ENCODE measurements at regions not wholly inside any gene's neighbourhood (a gene's known extent, or its start where the extent isn't known, plus 50 kb on each side); places are given as distances from the start of the nearest gene placed in this dataset.
"Not testable (repeated sequence)": the region's sequence is repeated elsewhere in the genome, so short reads cannot be mapped to it uniquely, and the experiment has no call there.

GRCh38 chr9:72471096-72471495, 50.3 kb upstream of the TMC1 start:
- no peak for DNase-seq (ENCODE audit: low read depth in 2 of 3, low spot score in 2 of 3)

GRCh38 chr9:72467766-72468738, 53.4 kb upstream of the TMC1 start:
- DNase-seq (ENCODE audit: low read depth in 2 of 3, low spot score in 2 of 3), result no peak

GRCh38 chr9:72465593-72465984, 55.8 kb upstream of the TMC1 start:
- DNase-seq (ENCODE audit: low read depth in 2 of 3, low spot score in 2 of 3), result no peak

- peak in 2 of 3 donors; percentile 60 to 92 for DNase-seq (ENCODE audit: low read depth in 2 of 3, low spot score in 2 of 3)
Measured at GRCh38 chr9:72464857-72465592, 56.4 kb upstream of the TMC1 start.

GRCh38 chr9:72462340-72462739, 59.1 kb upstream of the TMC1 start:
- DNase-seq (ENCODE audit: low read depth in 2 of 3, low spot score in 2 of 3), result no peak

- no peak for DNase-seq (ENCODE audit: low read depth in 2 of 3, low spot score in 2 of 3)
Measured at GRCh38 chr9:72460342-72461312, 60.8 kb upstream of the TMC1 start.

- DNase-seq (ENCODE audit: low read depth in 2 of 3, low spot score in 2 of 3), result no peak
Measured at GRCh38 chr9:72459308-72459707, 62.1 kb upstream of the TMC1 start.

- no peak for DNase-seq (ENCODE audit: low read depth in 2 of 3, low spot score in 2 of 3)
Measured at GRCh38 chr9:72458153-72458552, 63.3 kb upstream of the TMC1 start.

- DNase-seq (ENCODE audit: low read depth in 2 of 3, low spot score in 2 of 3), result no peak
Measured at GRCh38 chr9:72457366-72457765, 64.0 kb upstream of the TMC1 start.

- no peak for DNase-seq (ENCODE audit: low read depth in 2 of 3, low spot score in 2 of 3)
Measured at GRCh38 chr9:72454871-72455491, 66.4 kb upstream of the TMC1 start.

- DNase-seq (ENCODE audit: low read depth in 2 of 3, low spot score in 2 of 3), result no peak
Measured at GRCh38 chr9:72453797-72454196, 67.6 kb upstream of the TMC1 start.

GRCh38 chr9:72446241-72446640, 75.2 kb upstream of the TMC1 start:
- DNase-seq (ENCODE audit: low read depth in 2 of 3, low spot score in 2 of 3), result not testable (repeated sequence)

- no peak for DNase-seq (ENCODE audit: low read depth in 2 of 3, low spot score in 2 of 3)
Measured at GRCh38 chr9:72445306-72445995, 76.0 kb upstream of the TMC1 start.

- no peak for DNase-seq (ENCODE audit: low read depth in 2 of 3, low spot score in 2 of 3)
Measured at GRCh38 chr9:72444435-72444834, 77.0 kb upstream of the TMC1 start.

GRCh38 chr9:72443855-72444254, 77.6 kb upstream of the TMC1 start:
- peak in 2 of 3 donors; percentile 48 to 69 for DNase-seq (ENCODE audit: low read depth in 2 of 3, low spot score in 2 of 3)

GRCh38 chr9:72441848-72442607, 77.0 kb upstream of the ZFAND5 start:
- DNase-seq (ENCODE audit: low read depth in 2 of 3, low spot score in 2 of 3), result no peak

GRCh38 chr9:72440992-72441847, 76.2 kb upstream of the ZFAND5 start:
- no peak for DNase-seq (ENCODE audit: low read depth in 2 of 3, low spot score in 2 of 3)

GRCh38 chr9:72440378-72440777, 75.4 kb upstream of the ZFAND5 start:
- DNase-seq (ENCODE audit: low read depth in 2 of 3, low spot score in 2 of 3), result no peak

Measured in hematopoietic multipotent progenitor cell (in vitro differentiated cells).